ENCODE measurements at regions not wholly inside any gene's neighbourhood (a gene's known extent, or its start where the extent isn't known, plus 50 kb on each side); places are given as distances from the start of the nearest gene placed in this dataset.

DNA sequence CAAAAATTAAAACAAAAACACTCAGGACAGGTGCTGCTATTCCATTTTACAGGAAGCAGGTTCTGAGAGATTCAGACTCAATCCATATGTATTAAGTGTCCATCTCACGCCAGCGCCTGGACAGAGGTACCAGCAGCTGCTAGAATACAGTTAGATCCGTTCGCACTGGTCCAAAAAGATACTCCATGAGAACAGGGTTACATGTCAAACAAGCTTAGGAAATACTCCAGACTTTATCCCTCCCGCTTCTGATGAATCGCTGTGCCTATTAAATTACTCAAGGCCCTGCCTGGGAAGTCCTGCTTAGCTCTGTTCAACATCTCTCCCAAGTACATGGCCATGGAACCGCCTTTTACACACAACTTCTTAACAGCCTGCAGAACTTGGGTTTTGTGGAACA lies 50.2 kb upstream of the SLC35C1 start:
- no peak for ATAC-seq

DNA sequence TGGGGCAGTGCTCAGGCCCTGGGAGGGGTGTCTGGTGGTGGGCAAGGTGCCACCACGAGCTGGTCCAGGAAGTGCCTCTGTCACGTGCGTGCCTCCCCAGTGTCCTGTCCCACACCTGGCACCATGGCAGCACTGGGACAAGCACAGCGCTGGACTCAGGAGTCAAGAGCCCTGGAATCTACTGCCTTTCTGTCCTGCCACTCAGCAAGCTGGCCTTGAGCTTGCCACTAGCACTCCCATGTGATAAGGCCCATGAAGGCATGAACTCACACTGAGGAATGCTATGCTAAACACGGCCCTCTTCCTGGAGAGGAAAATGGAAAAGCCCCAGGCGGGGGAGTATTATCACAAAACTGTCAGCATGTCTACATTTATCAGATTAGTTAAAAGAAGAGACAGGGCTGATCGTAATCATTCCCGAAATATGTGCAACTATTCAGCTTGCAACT lies 50.7 kb upstream of the SLC35C1 start:
- no peaks in the 10 kb centered on the region for H3K36me3 ChIP-seq
- in situ Hi-C loops (cut with MboI; ENCODE audit: low sequenced_read_pairs in 4 of 4) (loop anchor here in 3 of 4 donors (25.0 kb wide), 2 partner anchors 92 to 217 kb away; partner anchors contain the start of gene CHST1 (in 1 of the 3)), intact Hi-C loops (cut with DNase I; ENCODE audit: low total_unique reads) (no loop called here)
- DNase-seq (no peak), ATAC-seq (peak in 1 of 2 donors; percentile 11)
- no peak overlapping the region for H3K4me3 ChIP-seq
- TF ChIP-seq POLR2A (IDR thresholded peaks at IDR 0.05): no peak
- TF ChIP-seq, protein P1, sequence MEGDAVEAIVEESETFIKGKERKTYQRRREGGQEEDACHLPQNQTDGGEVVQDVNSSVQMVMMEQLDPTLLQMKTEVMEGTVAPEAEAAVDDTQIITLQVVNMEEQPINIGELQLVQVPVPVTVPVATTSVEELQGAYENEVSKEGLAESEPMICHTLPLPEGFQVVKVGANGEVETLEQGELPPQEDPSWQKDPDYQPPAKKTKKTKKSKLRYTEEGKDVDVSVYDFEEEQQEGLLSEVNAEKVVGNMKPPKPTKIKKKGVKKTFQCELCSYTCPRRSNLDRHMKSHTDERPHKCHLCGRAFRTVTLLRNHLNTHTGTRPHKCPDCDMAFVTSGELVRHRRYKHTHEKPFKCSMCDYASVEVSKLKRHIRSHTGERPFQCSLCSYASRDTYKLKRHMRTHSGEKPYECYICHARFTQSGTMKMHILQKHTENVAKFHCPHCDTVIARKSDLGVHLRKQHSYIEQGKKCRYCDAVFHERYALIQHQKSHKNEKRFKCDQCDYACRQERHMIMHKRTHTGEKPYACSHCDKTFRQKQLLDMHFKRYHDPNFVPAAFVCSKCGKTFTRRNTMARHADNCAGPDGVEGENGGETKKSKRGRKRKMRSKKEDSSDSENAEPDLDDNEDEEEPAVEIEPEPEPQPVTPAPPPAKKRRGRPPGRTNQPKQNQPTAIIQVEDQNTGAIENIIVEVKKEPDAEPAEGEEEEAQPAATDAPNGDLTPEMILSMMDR (IDR thresholded peaks at IDR 0.05 in 4 of 5, conservative IDR thresholded peaks at IDR 0.05 in 1 of 5): no peak
- H3K9me3 ChIP-seq: no peaks in the 10 kb centered on the region
- no peaks in the 10 kb centered on the region for H3K4me1 ChIP-seq
- no peak overlapping the region for H3K27ac ChIP-seq
- no peaks in the 10 kb centered on the region for H3K27me3 ChIP-seq

More for the DNA sequence above, 50.2 kb upstream of the SLC35C1 start:
- intact Hi-C loops (cut with DNase I; ENCODE audit: low total_unique reads) (no loop called here), in situ Hi-C loops (cut with MboI; ENCODE audit: low sequenced_read_pairs in 4 of 4) (loop anchor here in 3 of 4 donors (25.0 kb wide), 2 partner anchors 92 to 217 kb away; partner anchors contain the start of gene CHST1 (in 1 of the 3))
- H3K4me3 ChIP-seq: no peak overlapping the region
- no peaks in the 10 kb centered on the region for H3K36me3 ChIP-seq
- TF ChIP-seq POLR2A (IDR thresholded peaks at IDR 0.05): no peak
- TF ChIP-seq, protein P1 (IDR thresholded peaks at IDR 0.05 in 4 of 5, conservative IDR thresholded peaks at IDR 0.05 in 1 of 5): no peak
- DNase-seq: no peak
- no peak overlapping the region for H3K27ac ChIP-seq
- no peaks in the 10 kb centered on the region for H3K9me3 ChIP-seq
- H3K4me1 ChIP-seq: no peaks in the 10 kb centered on the region
- H3K27me3 ChIP-seq: no peaks in the 10 kb centered on the region

DNA sequence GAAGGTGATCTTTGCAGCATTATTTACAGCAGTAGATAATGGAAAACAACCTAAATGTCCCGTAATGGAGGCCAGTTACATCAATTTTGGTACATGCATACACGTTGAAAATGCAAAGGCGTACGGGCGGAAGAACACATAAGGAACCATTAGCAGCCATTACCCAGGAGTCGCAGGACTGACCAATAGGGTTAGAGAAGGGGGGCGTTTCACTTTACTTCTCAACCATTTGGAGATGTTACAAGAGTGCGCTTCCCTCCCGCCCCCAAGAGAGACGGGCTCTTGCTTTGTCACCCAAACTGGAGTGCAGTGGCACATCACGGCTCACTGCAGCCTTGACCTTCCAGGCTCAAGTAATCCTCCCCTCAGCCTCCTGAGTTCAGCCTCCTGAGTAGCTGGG lies 52.8 kb upstream of the SLC35C1 start:
- Histone ChIP-seq H3K27me3 (no peaks in the 10 kb centered on the region), H3K4me1 (peaks cover 0 to 3% of the 10 kb centered on the region in 2 donors), H3K4me3 (no peak overlapping the region), H3K27ac (no peak overlapping the region), H3K9me3 (no peaks in the 10 kb centered on the region), H3K36me3 (no peaks in the 10 kb centered on the region)
- TF ChIP-seq, protein P1 (IDR thresholded peaks at IDR 0.05 in 4 of 5, conservative IDR thresholded peaks at IDR 0.05 in 1 of 5): no peak
- no peak for TF ChIP-seq POLR2A (IDR thresholded peaks at IDR 0.05)
- DNase-seq (no peak), ATAC-seq (no peak)
- in situ Hi-C loops (cut with MboI; ENCODE audit: low sequenced_read_pairs in 4 of 4) (loop anchor here in 3 of 4 donors (25.0 kb wide), 2 partner anchors 90 to 215 kb away; partner anchors contain the start of gene CHST1 (in 1 of the 3)), intact Hi-C loops (cut with DNase I; ENCODE audit: low total_unique reads) (no loop called here)

DNA sequence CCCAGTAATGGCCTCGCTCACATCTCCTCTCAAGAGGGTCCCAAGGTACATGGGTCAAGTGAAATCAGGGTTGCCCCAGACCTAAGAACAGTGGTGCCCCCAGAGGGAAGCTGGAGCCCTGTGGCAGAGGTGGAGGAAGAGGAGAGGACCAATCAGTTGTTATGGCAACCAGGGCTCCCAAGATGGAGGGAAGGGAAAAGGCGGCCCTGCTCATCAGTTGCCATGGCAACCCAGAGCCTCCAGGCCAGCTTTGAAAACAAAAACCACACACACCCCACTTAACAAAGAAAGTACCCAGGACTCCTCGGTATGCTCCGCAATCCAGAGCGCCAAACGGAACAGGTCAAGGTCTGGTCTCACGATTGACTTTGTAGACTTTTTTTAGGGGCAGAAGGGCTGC lies 53.5 kb upstream of the SLC35C1 start:
- intact Hi-C loops (cut with DNase I; ENCODE audit: low total_unique reads): no loop called here
- H3K4me1 ChIP-seq: peaks cover 0 to 4% of the 10 kb centered on the region in 2 donors
- H3K27me3 ChIP-seq: no peaks in the 10 kb centered on the region
- in situ Hi-C loops (cut with MboI; ENCODE audit: low sequenced_read_pairs in 4 of 4): loop anchor here in 3 of 4 donors (25.0 kb wide), 2 partner anchors 89 to 214 kb away; partner anchors contain the start of gene CHST1 (in 1 of the 3)
- H3K27ac ChIP-seq: no peak overlapping the region
- H3K36me3 ChIP-seq: no peaks in the 10 kb centered on the region
- no peaks in the 10 kb centered on the region for H3K9me3 ChIP-seq
- DNase-seq (no peak), ATAC-seq (no peak)
- no peak for TF ChIP-seq POLR2A (IDR thresholded peaks at IDR 0.05)
- TF ChIP-seq, protein P1 (IDR thresholded peaks at IDR 0.05 in 4 of 5, conservative IDR thresholded peaks at IDR 0.05 in 1 of 5): no peak
- no peak overlapping the region for H3K4me3 ChIP-seq

Measured in gastrocnemius medialis (tissue), 4 donors.